GM10248 (cell line): ENCODE measurements at regions not wholly inside any gene's neighbourhood (a gene's known extent, or its start where the extent isn't known, plus 50 kb on each side); places are given as distances from the start of the nearest gene placed in this dataset.
A peak's percentile ranks its signal among the peaks of the same experiment; 100 is the strongest.

Experiments
- CTCF ChIA-PET: fragments of 300-600 bp; sonication (Branson Sonifier 250); formaldehyde crosslinking; extraction: SDS; loops from one replicate; lab custom pipeline; 2021; ENCODE audit warnings: antibody characterized with exemption; lab: Yijun Ruan, JAX
- POLR2A ChIA-PET: fragments of 350-650 bp; sonication (Branson Sonifier 250); formaldehyde crosslinking; extraction: SDS; loops from one replicate; lab custom pipeline; 2020; ENCODE audit warnings: antibody characterized with exemption; lab: Yijun Ruan, JAX
- DNase-seq: peaks from one replicate; pipeline ENCODE4 v3.0.0; 2012; ENCODE audit errors: extremely low spot score
- CTCF ChIP-seq: IDR thresholded peaks from 2 replicates; pipeline ENCODE4 v1.5.1; 2012; ENCODE audit warnings: mild to moderate bottlenecking, low read depth; ENCODE audit errors: extremely low read depth, missing control alignments, control extremely low read depth

GRCh38 chr17:72414967-72415853 is 294.4 kb downstream of the SOX9 start:
- no peak for DNase-seq
- ChIA-PET POLR2A (no interaction called here), CTCF (interaction anchor here (1.0 kb wide), 1 partner anchor 12 kb away, joined by 3 read pairs; no protein-coding TSS in a partner anchor)
- no peak for TF ChIP-seq CTCF

- DNase-seq, result no peak
- POLR2A ChIA-PET, result no interaction called here
- no peak for TF ChIP-seq CTCF
- CTCF ChIA-PET, result interaction anchor here (1.0 to 1.2 kb wide), 5 partner anchors 12 to 144 kb away, joined by 3 to 5 read pairs (median 3); no protein-coding TSS in a partner anchor
Observed at GRCh38 chr17:72416054-72416675, 295.3 kb downstream of the SOX9 start.

GRCh38 chr17:72416905-72417304 is 296.1 kb downstream of the SOX9 start:
- no peak for DNase-seq
- TF ChIP-seq CTCF, result no peak
- POLR2A ChIA-PET, result no interaction called here
- CTCF ChIA-PET, result interaction anchor here (1.0 to 1.2 kb wide), 4 partner anchors 12 to 143 kb away, joined by 3 to 5 read pairs (median 4); no protein-coding TSS in a partner anchor

- CTCF ChIA-PET, result interaction anchor here (1.0 kb wide), 3 partner anchors 49 to 142 kb away, joined by 3 to 5 read pairs (median 3); no protein-coding TSS in a partner anchor
- POLR2A ChIA-PET, result no interaction called here
- no peak for TF ChIP-seq CTCF
- DNase-seq, result no peak
Observed at GRCh38 chr17:72417627-72418026, 296.8 kb downstream of the SOX9 start.

- ChIA-PET POLR2A (interaction anchor here (0.6 to 1.4 kb wide), 3 partner anchors 46 to 298 kb away, joined by 5 to 7 read pairs (median 5); no protein-coding TSS in a partner anchor), CTCF (interaction anchor here (7.3 kb wide), 1 partner anchor 45 kb away, joined by 52 read pairs; no protein-coding TSS in a partner anchor)
- peak; percentile 21 for TF ChIP-seq CTCF
Observed at GRCh38 chr17:72419866-72420774, 299.3 kb downstream of the SOX9 start.

More at GRCh38 chr17:72419866-72420774, 299.3 kb downstream of the SOX9 start:
- DNase-seq, result peak; percentile 81
